GM20431 (cell line): ENCODE measurements at regions not wholly inside any gene's neighbourhood (a gene's known extent, or its start where the extent isn't known, plus 50 kb on each side); places are given as distances from the start of the nearest gene placed in this dataset.
"Not testable (repeated sequence)": the region's sequence is repeated elsewhere in the genome, so short reads cannot be mapped to it uniquely, and the experiment has no call there.

Experiments
- in situ Hi-C: fragments of 300-500 bp; cut with MseI, MboI; formaldehyde crosslinking; loops from one replicate; pipeline ENCODE4 v1.15.0; 2020; ENCODE audit warnings: low sequenced_read_pairs; ENCODE audit not compliant: unreplicated experiment

- in situ Hi-C loops: loop anchor here (10.0 kb wide), 1 partner anchor 471 kb away; no protein-coding TSS in a partner anchor
Measured at GRCh38 chr14:53295372-53295771, 142.2 kb upstream of the DDHD1 start.

GRCh38 chr14:53286301-53286700 is 133.2 kb upstream of the DDHD1 start:
- in situ Hi-C loops: no loop called here

- in situ Hi-C loops: no loop called here
Measured at GRCh38 chr14:53285821-53286220, 132.7 kb upstream of the DDHD1 start.

GRCh38 chr14:53285064-53285463 is 131.9 kb upstream of the DDHD1 start:
- in situ Hi-C loops: no loop called here

- in situ Hi-C loops: no loop called here
Measured at GRCh38 chr14:53278602-53279506, 125.7 kb upstream of the DDHD1 start.

GRCh38 chr14:53273671-53274072 is 120.5 kb upstream of the DDHD1 start:
- in situ Hi-C loops: no loop called here

GRCh38 chr14:53265025-53265424 is 111.9 kb upstream of the DDHD1 start:
- in situ Hi-C loops: no loop called here

- in situ Hi-C loops: no loop called here
Measured at GRCh38 chr14:53260928-53261327, 107.8 kb upstream of the DDHD1 start.

GRCh38 chr14:53260286-53260685 is 107.2 kb upstream of the DDHD1 start:
- in situ Hi-C loops: no loop called here

GRCh38 chr14:53252141-53252540 is 99.0 kb upstream of the DDHD1 start:
- in situ Hi-C loops: no loop called here

- in situ Hi-C loops: no loop called here
Measured at GRCh38 chr14:53249059-53249458, 95.9 kb upstream of the DDHD1 start.

GRCh38 chr14:53247596-53248370 is 94.7 kb upstream of the DDHD1 start:
- in situ Hi-C loops: no loop called here

GRCh38 chr14:53242898-53243297 is 89.8 kb upstream of the DDHD1 start:
- in situ Hi-C loops: not testable (repeated sequence)

GRCh38 chr14:53237488-53237887 is 84.4 kb upstream of the DDHD1 start:
- in situ Hi-C loops: no loop called here

- in situ Hi-C loops: no loop called here
Measured at GRCh38 chr14:53236708-53237107, 83.6 kb upstream of the DDHD1 start.

GRCh38 chr14:53231171-53231570 is 78.0 kb upstream of the DDHD1 start:
- in situ Hi-C loops: no loop called here

GRCh38 chr14:53228966-53229365 is 75.8 kb upstream of the DDHD1 start:
- in situ Hi-C loops: no loop called here

- in situ Hi-C loops: no loop called here
Measured at GRCh38 chr14:53227154-53227718, 74.1 kb upstream of the DDHD1 start.

GRCh38 chr14:53226553-53226952 is 73.4 kb upstream of the DDHD1 start:
- in situ Hi-C loops: no loop called here

- in situ Hi-C loops: no loop called here
Measured at GRCh38 chr14:53220914-53221313, 67.8 kb upstream of the DDHD1 start.

- in situ Hi-C loops: no loop called here
Measured at GRCh38 chr14:53218161-53218560, 65.0 kb upstream of the DDHD1 start.
